H1 (cell line): ENCODE measurements at regions not wholly inside any gene's neighbourhood (a gene's known extent, or its start where the extent isn't known, plus 50 kb on each side); places are given as distances from the start of the nearest gene placed in this dataset.

Experiments used
- GABPA ChIP-seq: IDR thresholded peaks from 2 replicates; pipeline ENCODE4 v1.6.1; 2011; ENCODE audit warnings: mild to moderate bottlenecking, low read length, moderate library complexity, borderline replicate concordance; ENCODE audit not compliant: insufficient read depth
- POLR2A ChIP-seq, 2 experiments: IDR thresholded peaks; 1 replicate in 1 of 2; 2 replicates in 1 of 2; pipeline ENCODE4 v1.6.1; 2011; ENCODE audit warnings: low read depth in 2 of 2, low read length in 2 of 2, mild to moderate bottlenecking in 2 of 2; ENCODE audit errors: control extremely low read depth in 1 of 2
- TAF1 ChIP-seq: IDR thresholded peaks from 2 replicates; pipeline ENCODE4 v1.6.1; 2011; ENCODE audit warnings: mild to moderate bottlenecking, low read depth, low read length

DNA sequence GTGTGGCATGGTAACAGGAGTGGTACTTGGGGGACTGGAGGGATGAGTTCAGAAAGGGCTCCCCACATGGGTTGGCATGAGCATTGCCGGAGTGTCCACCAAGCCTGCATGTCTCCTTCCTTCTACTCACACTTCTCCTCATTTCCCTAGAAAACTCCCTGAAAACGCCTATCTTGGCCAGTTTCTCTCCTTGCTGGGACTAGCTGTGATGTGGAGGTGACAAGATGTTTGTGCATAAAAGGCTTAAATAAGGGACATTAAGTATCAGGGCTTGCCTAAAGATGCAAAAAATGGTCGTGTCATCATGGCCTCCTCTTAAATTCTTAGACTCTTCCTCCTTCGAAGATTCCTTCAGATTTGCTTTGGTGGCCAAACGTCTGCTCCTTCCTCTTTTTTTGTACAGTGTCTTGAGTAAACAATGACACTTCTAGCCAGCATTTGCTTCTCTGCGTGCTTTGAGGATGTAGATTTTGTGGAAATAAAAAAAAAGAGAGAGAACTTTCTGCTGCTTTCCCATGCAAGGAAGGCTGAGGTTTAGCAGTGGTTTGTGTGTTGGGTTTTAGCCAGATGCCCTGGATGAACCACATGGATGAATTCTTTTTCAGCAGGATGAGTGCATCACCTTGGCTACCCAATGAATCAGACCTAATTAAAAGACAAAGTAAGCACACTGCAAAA lies 239.1 kb upstream of the IRF2BP2 start:
- TF ChIP-seq GABPA (no peak), POLR2A (IDR thresholded peaks at IDR 0.05; ENCODE audit: control extremely low read depth in 1 of 2, low read depth in 2 of 2, low read length in 2 of 2) (no peak), TAF1 (no peak)
